Keratinocyte (primary cell): ENCODE measurements at regions not wholly inside any gene's neighbourhood (a gene's known extent, or its start where the extent isn't known, plus 50 kb on each side); places are given as distances from the start of the nearest gene placed in this dataset.

Experiments used
- DNase-seq: peaks from one replicate; pipeline ENCODE4 v3.0.0-alpha.2; 2011; ENCODE audit warnings: low read depth, missing footprints, low spot score
- FAIRE-seq: peaks from 2 replicates; lab custom pipeline; 2011; peaks lifted over from hg19 to GRCh38; lab: Jason Lieb, UNC
- H2AFZ ChIP-seq: 2 replicates; pipeline ENCODE4 v1.6.0; 2012; ENCODE audit warnings: low read length, control low read depth, inconsistent platforms; ENCODE audit not compliant: control insufficient read depth
- H3K27ac ChIP-seq: 2 replicates; pipeline ENCODE4 v1.5.1; 2011; ENCODE audit warnings: low read length; ENCODE audit not compliant: control insufficient read depth, insufficient read depth
- H3K27me3 ChIP-seq: 3 replicates; pipeline ENCODE4 v1.6.0; 2011; ENCODE audit warnings: low read length; ENCODE audit not compliant: control insufficient read depth, insufficient read depth; ENCODE audit errors: extremely low read depth
- H3K36me3 ChIP-seq, 2 experiments: 2 replicates in 1 of 2; 3 replicates in 1 of 2; pipeline ENCODE4 v1.5.1; 2011; ENCODE audit warnings: low read length in 2 of 2, mild to moderate bottlenecking in 1 of 2; ENCODE audit not compliant: control insufficient read depth in 2 of 2, insufficient read depth in 2 of 2; ENCODE audit errors: extremely low read depth in 1 of 2
- H3K4me1 ChIP-seq: 3 replicates; pipeline ENCODE4 v1.5.1; 2011; ENCODE audit warnings: low read length; ENCODE audit not compliant: control insufficient read depth, insufficient read depth; ENCODE audit errors: extremely low read depth
- H3K4me2 ChIP-seq: 3 replicates; pipeline ENCODE4 v1.6.0; 2011; ENCODE audit warnings: low read depth, low read length; ENCODE audit not compliant: control insufficient read depth, insufficient read depth; ENCODE audit errors: extremely low read depth
- H3K4me3 ChIP-seq, 3 experiments: fragments of 200-600 bp in 1 of 3; sonication (generic) in 1 of 3; 2 replicates in 2 of 3; 3 replicates in 1 of 3; pipeline ENCODE4 v1.5.1; 2011 to 2016; ENCODE audit warnings: low read length in 3 of 3, mild to moderate bottlenecking in 3 of 3, control low read depth in 2 of 3, inconsistent platforms in 1 of 3, low read depth in 1 of 3, mixed read lengths in 1 of 3, mixed run types in 1 of 3, moderate library complexity in 1 of 3; ENCODE audit not compliant: control insufficient read depth in 2 of 3, insufficient read depth in 2 of 3; ENCODE audit errors: extremely low read depth in 1 of 3
- H3K79me2 ChIP-seq: 2 replicates; pipeline ENCODE4 v1.6.0; 2012; ENCODE audit warnings: low read length; ENCODE audit not compliant: control insufficient read depth, insufficient read depth
- H3K9ac ChIP-seq: 3 replicates; pipeline ENCODE4 v1.6.0; 2011; ENCODE audit warnings: low read length; ENCODE audit not compliant: control insufficient read depth, insufficient read depth; ENCODE audit errors: extremely low read depth
- H3K9me1 ChIP-seq: 3 replicates; pipeline ENCODE4 v1.6.0; 2011; ENCODE audit warnings: low read length; ENCODE audit not compliant: control insufficient read depth, insufficient read depth; ENCODE audit errors: extremely low read depth
- H3K9me3 ChIP-seq: 2 replicates; pipeline ENCODE4 v1.5.1; 2012; ENCODE audit warnings: low read depth, low read length; ENCODE audit not compliant: control insufficient read depth
- H4K20me1 ChIP-seq: 3 replicates; pipeline ENCODE4 v1.6.0; 2011; ENCODE audit warnings: low read length; ENCODE audit not compliant: control insufficient read depth, insufficient read depth; ENCODE audit errors: extremely low read depth
- EZH2 ChIP-seq: IDR thresholded peaks from one replicate; pipeline ENCODE4 v1.6.1; 2012; ENCODE audit warnings: inconsistent platforms, mild to moderate bottlenecking, low read length, moderate library complexity
- dilution Hi-C: fragments of 300-500 bp; cut with MboI; formaldehyde crosslinking; loops from one replicate; pipeline ENCODE4 v1.7.0; 2020; ENCODE audit warnings: low sequenced_read_pairs; ENCODE audit not compliant: extremely low pct_ligation_motif_present
- TF ChIP-seq, protein P1 (sequence below), 3 experiments: IDR thresholded peaks in 1 of 3; conservative IDR thresholded peaks in 1 of 3; optimal IDR thresholded peaks in 1 of 3; 2 replicates in 2 of 3; 3 replicates in 1 of 3; pipeline versions ENCODE3 to v1.5.1; 2011; ENCODE audit warnings: low read length in 3 of 3, mild to moderate bottlenecking in 3 of 3, moderate library complexity in 2 of 3, control low read depth in 1 of 3, inconsistent platforms in 1 of 3; ENCODE audit not compliant: insufficient read depth in 2 of 3; ENCODE audit errors: extremely low read depth in 1 of 3

DNA sequence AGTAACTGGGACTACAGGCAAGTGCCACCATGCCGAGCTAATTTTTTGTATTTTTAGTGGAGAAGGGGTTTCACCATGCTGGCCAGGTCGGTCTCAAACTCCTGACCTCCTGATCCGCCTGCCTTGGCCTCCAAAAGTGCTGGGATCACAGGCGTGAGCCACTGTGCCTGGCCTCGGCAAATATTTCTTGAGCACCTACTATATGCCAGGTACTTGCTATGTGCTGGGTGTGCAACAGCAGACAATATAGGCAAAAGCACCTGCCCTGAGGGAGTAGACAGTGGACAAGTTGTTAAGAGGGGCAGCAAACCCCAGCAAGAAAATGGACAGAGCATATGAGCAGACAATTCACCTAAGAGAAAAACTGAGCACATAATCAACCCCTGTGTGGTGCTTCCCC is 51.0 kb upstream of the CDKN2AIP start:
- Histone ChIP-seq H3K9ac (no peak overlapping the region), H3K36me3 (no peaks in the 10 kb centered on the region), H3K4me1 (peaks cover 13% of the 10 kb centered on the region), H3K27me3 (no peaks in the 10 kb centered on the region), H4K20me1 (no peaks in the 10 kb centered on the region), H3K4me2 (no peak overlapping the region), H3K79me2 (no peaks in the 10 kb centered on the region), H3K9me3 (no peaks in the 10 kb centered on the region), H2AFZ (no peak overlapping the region), H3K9me1 (no peaks in the 10 kb centered on the region), H3K4me3 (no peak overlapping the region), H3K27ac (no peak overlapping the region)
- dilution Hi-C loops: no loop called here
- FAIRE-seq (no peak), DNase-seq (no peak)
- TF ChIP-seq, protein P1, sequence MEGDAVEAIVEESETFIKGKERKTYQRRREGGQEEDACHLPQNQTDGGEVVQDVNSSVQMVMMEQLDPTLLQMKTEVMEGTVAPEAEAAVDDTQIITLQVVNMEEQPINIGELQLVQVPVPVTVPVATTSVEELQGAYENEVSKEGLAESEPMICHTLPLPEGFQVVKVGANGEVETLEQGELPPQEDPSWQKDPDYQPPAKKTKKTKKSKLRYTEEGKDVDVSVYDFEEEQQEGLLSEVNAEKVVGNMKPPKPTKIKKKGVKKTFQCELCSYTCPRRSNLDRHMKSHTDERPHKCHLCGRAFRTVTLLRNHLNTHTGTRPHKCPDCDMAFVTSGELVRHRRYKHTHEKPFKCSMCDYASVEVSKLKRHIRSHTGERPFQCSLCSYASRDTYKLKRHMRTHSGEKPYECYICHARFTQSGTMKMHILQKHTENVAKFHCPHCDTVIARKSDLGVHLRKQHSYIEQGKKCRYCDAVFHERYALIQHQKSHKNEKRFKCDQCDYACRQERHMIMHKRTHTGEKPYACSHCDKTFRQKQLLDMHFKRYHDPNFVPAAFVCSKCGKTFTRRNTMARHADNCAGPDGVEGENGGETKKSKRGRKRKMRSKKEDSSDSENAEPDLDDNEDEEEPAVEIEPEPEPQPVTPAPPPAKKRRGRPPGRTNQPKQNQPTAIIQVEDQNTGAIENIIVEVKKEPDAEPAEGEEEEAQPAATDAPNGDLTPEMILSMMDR (optimal IDR thresholded peaks at IDR 0.05 in 1 of 3, IDR thresholded peaks at IDR 0.05 in 1 of 3, conservative IDR thresholded peaks at IDR 0.05 in 1 of 3; ENCODE audit: extremely low read depth in 1 of 3, insufficient read depth in 2 of 3, low read length in 3 of 3): no peak
- TF ChIP-seq EZH2: no peak

DNA sequence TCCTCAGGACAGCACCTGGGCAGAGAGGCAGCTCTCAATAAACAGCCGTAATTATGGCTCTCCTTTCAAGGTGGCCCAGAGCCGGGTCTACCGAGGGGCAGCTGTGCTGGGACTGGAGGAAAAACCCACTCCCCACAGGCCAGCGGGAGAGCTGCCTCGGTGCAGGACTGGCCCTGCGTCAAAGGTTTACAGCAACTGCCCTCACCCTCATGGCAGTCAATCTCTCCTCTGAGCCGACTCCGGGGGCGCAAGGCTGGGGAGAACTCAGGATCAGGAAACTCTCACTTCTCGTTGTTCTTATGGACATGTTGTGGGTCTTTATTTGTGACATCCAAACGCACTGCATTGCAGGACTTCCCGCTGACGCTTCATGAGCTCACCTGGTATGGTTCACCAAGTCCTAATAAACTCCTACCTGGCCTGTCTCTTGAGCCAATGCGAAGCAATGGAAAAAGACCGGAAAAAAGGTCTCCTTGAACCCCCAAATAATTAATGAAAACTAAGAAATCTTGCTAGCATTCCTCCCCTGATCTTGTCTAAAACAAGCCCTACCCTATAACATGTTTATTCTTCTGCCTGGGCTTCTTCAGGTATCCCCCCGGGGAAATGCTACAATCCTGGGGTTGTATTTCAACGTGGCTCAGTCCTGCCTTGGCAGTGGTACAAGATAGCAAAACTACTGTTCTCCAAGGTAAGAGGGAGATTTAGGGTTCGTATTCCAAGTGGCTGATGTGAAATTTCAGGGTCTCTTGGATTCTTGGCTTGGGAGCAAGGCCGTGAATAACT is 50.1 kb upstream of the CDKN2AIP start:
- FAIRE-seq: no peak

More for the DNA sequence above, 50.1 kb upstream of the CDKN2AIP start:
- Histone ChIP-seq H3K9ac (no peak overlapping the region), H4K20me1 (no peaks in the 10 kb centered on the region), H3K9me1 (no peaks in the 10 kb centered on the region), H2AFZ (no peak overlapping the region), H3K79me2 (no peaks in the 10 kb centered on the region), H3K4me2 (no peak overlapping the region), H3K4me3 (no peak overlapping the region), H3K36me3 (no peaks in the 10 kb centered on the region), H3K27ac (no peak overlapping the region), H3K4me1 (peaks cover 15% of the 10 kb centered on the region), H3K9me3 (no peaks in the 10 kb centered on the region), H3K27me3 (no peaks in the 10 kb centered on the region)
- no peak for TF ChIP-seq EZH2
- TF ChIP-seq, protein P1 (optimal IDR thresholded peaks at IDR 0.05 in 1 of 3, IDR thresholded peaks at IDR 0.05 in 1 of 3, conservative IDR thresholded peaks at IDR 0.05 in 1 of 3; ENCODE audit: extremely low read depth in 1 of 3, insufficient read depth in 2 of 3, low read length in 3 of 3): no peak
- dilution Hi-C loops: no loop called here
- DNase-seq: no peak
